Umbilical cord (tissue), 1 donor: ENCODE measurements at regions not wholly inside any gene's neighbourhood (a gene's known extent, or its start where the extent isn't known, plus 50 kb on each side); places are given as distances from the start of the nearest gene placed in this dataset.
A peak's percentile ranks its signal among the peaks of the same experiment; 100 is the strongest.
"Not testable (repeated sequence)": the region's sequence is repeated elsewhere in the genome, so short reads cannot be mapped to it uniquely, and the experiment has no call there.

Source experiments
- DNase-seq: peaks from one replicate; pipeline ENCODE4 v3.0.0-alpha.2; 2015; ENCODE audit warnings: low spot score

DNA sequence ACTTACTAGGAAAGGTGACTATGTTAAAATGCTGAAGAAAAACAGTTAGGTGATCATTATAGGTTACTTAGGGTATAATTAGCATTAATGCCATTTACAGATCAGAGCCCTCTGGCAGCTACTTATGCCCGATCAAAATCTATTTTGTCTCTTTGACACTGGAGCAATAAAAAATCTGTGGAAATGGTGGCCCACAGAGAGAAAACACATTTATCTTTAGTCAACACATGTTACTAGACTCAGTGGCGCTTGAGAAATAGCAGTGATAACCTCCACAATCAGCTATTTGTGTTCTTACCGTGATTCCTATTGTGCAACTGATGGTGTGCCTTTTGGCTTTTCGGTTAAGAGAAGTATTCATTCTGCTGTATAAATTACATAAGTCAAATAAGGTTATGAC is 1519.6 kb downstream of the PCDH9 start:
- DNase-seq, result no peak

GRCh38 chr13:65697843-65698242 is 1532.3 kb downstream of the PCDH9 start:
- no peak for DNase-seq

DNA sequence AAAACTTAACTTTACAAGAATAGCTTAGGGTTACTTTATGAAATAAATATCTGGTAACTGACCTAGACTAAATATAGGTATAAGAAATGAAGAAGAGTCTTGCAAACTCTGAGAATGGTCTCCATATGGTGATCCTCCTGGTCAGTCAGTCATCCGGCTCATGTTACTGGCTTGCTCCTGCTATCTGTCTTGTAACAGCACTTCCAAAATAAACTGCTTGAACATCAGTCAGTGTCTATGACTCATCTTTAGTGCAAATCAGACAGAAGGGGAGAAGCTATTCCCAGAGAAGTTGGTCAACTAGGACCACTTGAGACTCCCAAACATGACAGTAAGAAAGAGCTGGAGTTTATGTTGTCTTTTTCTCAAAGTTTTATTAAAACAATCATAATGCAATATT is 1550.9 kb downstream of the PCDH9 start:
- DNase-seq, result no peak

- no peak for DNase-seq
Measured at GRCh38 chr13:65677906-65678305, 1552.2 kb downstream of the PCDH9 start.

GRCh38 chr13:65675383-65675782 is 1554.8 kb downstream of the PCDH9 start:
- DNase-seq, result not testable (repeated sequence)

GRCh38 chr13:65670014-65670625 is 1560.0 kb downstream of the PCDH9 start:
- no peak for DNase-seq

DNA sequence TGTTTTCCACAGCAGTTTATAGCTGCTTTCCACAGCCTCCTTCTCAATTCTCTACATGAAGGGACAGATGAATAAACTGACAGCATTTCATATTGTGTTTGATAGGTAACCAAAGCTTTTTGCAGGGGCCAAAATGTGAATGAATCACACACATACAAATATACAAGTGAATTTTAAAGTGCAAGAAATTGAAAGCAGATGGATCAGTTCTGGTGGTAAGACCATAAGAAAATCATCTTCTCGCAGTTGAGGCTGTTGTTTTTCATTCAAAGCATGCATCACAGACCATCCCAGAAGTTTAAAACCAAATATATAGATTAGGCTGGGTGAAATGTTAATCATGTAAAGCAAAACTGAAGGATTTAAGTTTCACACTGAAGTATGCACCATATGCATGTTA is 1569.4 kb downstream of the PCDH9 start:
- DNase-seq, result no peak

DNA sequence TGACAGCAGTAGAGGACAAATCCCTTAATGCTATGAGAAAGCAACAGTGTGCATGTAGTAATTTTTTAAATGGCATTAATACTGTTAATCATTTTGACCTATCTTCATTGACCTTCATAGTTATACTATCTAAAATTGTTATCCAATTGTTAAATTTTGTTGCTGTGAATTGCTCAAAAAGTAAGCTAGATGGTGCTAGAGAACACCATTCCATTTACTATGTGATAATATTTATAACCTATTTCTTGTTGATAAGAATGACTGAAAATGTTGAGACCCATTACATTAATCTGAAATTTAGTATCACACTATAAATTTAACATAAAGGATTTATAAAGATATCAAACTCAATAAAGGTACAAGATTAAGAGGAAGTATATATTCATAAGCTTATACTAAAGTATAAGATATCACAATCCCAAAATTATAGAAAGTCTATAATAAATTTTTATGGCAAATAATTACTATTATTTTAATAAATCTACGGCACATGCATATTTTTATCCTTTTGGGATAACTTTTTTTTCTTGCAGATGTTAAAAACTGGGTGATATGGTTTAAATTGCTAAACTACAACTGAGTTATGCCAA is 1573.3 kb downstream of the PCDH9 start:
- no peak for DNase-seq

DNA sequence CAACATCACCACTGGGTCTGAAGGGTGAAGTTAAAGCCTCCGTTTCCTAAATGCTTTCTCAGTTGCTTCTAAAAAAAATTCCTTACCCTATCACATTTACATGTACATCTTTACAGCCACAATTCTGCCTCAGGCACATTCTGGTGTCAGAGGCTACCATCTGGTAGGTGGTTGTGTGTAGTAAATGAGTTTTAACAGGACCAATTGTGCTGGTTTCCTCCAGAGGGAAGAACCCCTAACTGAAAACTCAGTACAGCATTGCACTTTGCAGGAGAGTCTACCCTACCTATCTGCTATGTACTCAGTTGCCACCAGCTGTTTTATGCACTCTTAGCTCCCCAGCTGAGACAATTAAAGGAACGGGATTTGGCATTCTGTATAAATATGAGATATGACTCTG is 1576.5 kb downstream of the PCDH9 start:
- DNase-seq, result no peak

DNA sequence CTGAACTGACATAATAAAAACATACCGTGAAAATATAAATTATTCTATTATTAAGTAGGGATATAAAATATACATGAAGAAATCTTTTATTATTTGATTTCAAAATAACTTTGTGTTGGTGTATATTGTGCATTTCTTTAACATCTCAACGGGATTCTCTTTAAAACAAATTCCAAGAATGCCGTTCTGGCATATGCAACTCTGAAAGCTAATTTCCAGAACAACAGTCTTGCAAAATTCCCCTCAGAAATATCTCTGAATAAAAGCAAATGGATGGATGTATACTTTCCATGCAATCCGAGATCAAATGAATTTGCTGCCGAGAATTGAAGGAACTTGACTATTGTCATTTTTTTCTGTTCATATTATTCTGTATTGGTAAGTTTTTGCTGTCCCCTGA is 1579.8 kb downstream of the PCDH9 start:
- DNase-seq, result peak; percentile 27

DNA sequence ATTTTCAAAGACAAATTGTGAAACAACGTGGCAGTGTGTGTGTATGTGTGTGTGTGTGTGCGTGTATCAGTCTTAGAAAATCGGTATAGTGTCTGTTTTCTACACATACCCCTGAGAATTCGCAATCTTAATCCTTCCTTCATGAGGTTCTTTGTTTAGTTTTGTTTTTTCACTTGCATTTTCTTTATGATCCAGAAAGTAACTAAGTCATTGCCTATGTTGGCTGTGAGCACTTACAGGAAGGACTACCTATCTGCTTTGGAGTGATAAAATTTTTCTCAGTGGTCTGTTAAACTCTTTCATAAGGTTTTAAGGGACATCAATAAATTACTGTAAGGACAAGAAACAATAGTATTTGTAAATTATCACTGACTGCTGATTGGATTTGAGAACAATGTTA is 1587.1 kb downstream of the PCDH9 start:
- DNase-seq, result no peak

GRCh38 chr13:65642301-65642700 is 1587.8 kb downstream of the PCDH9 start:
- DNase-seq, result no peak

DNA sequence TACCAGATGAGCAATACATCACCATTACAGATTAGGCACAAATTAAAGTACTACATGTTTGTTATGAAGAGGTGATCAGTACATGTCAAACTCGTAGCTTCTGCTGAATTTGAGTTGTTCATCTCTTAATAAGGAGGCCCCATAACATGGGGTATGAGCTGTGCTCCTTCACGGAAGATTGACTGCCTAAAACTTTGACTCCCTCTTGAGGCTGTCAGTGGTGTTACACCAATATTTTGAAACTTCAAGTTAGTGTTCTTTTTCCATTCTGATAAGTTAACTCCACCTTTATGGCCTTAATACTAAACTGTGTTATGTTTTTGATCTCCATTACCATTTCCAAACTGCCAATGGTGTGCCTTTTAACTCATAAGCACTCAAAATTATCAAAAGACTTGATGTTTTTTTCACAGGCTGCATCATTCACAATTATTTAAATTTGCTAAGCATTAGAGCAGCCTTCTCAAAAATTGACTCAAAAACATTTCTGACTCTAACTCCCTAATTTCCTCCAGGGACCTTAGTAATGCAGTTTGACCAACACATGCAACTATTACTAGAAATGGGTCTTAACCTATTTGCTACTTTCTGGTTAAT is 1591.5 kb downstream of the PCDH9 start:
- DNase-seq, result peak; percentile 48

DNA sequence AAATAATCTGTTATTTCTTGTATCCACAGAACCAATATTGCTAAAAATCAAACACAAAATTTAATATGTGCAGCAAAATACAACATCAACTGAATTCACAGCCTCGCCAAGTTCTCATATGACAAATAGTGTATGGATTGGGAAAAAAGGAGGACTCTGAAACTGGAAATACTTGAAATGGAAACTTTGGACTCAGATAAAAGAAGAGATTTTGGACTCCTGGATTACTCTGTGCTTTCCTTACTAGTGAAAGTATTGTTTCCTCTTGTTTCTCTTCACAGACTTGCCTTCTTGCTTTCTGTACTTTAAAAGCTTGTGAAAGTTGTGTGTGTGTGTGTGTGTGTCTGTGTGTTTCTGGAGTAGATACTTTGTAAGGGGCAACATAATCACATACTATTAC is 1596.3 kb downstream of the PCDH9 start:
- no peak for DNase-seq

- DNase-seq, result no peak
Measured at GRCh38 chr13:65631078-65631477, 1599.1 kb downstream of the PCDH9 start.

GRCh38 chr13:65629926-65630325 is 1600.2 kb downstream of the PCDH9 start:
- DNase-seq, result no peak

DNA sequence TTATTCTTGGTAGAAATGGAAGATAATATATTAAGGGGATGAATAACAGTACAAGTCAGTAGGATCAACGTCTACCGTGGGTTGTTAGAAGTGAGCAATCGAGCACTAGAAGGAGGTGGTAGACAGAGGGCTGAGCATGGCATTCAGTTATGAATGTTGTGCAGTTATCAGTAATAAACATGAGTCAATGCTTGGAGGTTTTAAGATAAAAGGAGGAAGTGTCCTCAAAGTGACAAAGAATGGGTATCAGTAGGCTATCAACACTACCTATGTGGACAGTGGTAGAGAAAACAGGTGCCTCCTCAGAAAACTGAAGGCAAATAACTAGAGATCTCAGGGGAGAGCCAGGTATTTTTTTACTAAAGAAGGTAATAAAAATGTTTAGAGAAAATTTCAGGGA is 1607.0 kb downstream of the PCDH9 start:
- DNase-seq, result no peak

GRCh38 chr13:65615506-65615905 is 1614.6 kb downstream of the PCDH9 start:
- no peak for DNase-seq

DNA sequence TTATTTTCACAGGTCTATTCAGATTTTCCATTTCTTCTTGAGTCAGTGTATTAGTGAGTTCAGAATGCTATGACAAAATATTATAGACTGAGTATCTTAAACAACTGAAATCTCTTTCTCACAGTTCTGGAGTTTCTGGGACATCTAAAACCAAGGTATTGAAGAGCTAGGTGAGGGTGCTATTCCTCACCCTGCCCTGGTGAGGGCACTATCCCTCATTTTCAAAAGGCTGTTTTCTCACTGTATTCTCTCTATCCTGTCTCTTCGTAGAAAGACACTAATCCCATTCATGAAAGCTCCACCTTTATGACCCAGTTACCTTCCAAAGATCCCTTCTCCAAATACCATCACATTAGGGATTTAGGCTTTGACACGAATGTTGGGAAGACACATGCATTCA is 1617.1 kb downstream of the PCDH9 start:
- no peak for DNase-seq

- no peak for DNase-seq
Measured at GRCh38 chr13:65609350-65609749, 1620.8 kb downstream of the PCDH9 start.

- DNase-seq, result no peak
Measured at GRCh38 chr13:65606622-65607021, 1623.5 kb downstream of the PCDH9 start.

DNA sequence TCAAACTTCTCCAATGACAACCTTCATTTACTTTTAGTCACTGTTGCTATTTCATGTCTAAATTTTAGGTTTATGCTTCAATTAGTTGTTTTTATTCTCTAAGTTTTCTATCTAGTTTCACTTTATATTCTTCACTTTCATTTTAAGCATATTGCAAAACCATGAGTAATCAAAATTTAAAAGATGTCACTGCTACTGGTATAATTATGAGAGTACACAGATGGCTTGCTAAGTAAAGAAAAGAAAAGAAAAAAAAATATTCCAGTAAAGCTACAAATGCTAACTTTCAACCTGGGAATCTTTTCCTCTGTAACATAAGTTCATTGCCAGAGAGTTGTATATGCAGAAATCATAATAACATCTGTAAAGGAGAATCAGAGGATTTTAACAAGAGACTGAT is 1624.7 kb downstream of the PCDH9 start:
- peak; percentile 21 for DNase-seq

- DNase-seq, result no peak
Measured at GRCh38 chr13:65603160-65603559, 1627.0 kb downstream of the PCDH9 start.

- no peak for DNase-seq
Measured at GRCh38 chr13:65601855-65602254, 1628.3 kb downstream of the PCDH9 start.
